HG03378 (cell line): ENCODE measurements at regions not wholly inside any gene's neighbourhood (a gene's known extent, or its start where the extent isn't known, plus 50 kb on each side); places are given as distances from the start of the nearest gene placed in this dataset.
"Not testable (repeated sequence)": the region's sequence is repeated elsewhere in the genome, so short reads cannot be mapped to it uniquely, and the experiment has no call there.

Experiments
- ATAC-seq: cut with Tn5 transposase; IDR thresholded peaks from one replicate; pipeline ENCODE4 v1.9.1; 2021; ENCODE audit warnings: mild to moderate bottlenecking, moderate library complexity; ENCODE audit not compliant: unreplicated experiment

GRCh38 chr3:81068546-81068945 is 692.9 kb downstream of the GBE1 start:
- ATAC-seq, result no peak

- no peak for ATAC-seq
These were observed 697.5 kb downstream of the GBE1 start for GRCh38 chr3:81063896-81064295.

GRCh38 chr3:81051133-81051532 is 710.3 kb downstream of the GBE1 start:
- ATAC-seq, result not testable (repeated sequence)

- ATAC-seq, result no peak
These were observed 713.3 kb downstream of the GBE1 start for GRCh38 chr3:81048058-81048665.

GRCh38 chr3:81045976-81046375 is 715.5 kb downstream of the GBE1 start:
- ATAC-seq, result no peak

GRCh38 chr3:81045246-81045645 is 716.2 kb downstream of the GBE1 start:
- ATAC-seq, result no peak

- ATAC-seq, result no peak
These were observed 717.7 kb downstream of the GBE1 start for GRCh38 chr3:81043660-81044199.

- no peak for ATAC-seq
These were observed 718.4 kb downstream of the GBE1 start for GRCh38 chr3:81043009-81043408.

- ATAC-seq, result no peak
These were observed 720.1 kb downstream of the GBE1 start for GRCh38 chr3:81041331-81041730.

- ATAC-seq, result no peak
These were observed 721.3 kb downstream of the GBE1 start for GRCh38 chr3:81040107-81040506.

- no peak for ATAC-seq
These were observed 727.8 kb downstream of the GBE1 start for GRCh38 chr3:81033684-81034083.

GRCh38 chr3:81033185-81033584 is 728.3 kb downstream of the GBE1 start:
- no peak for ATAC-seq

- ATAC-seq, result no peak
These were observed 731.6 kb downstream of the GBE1 start for GRCh38 chr3:81029861-81030260.

- ATAC-seq, result no peak
These were observed 734.1 kb downstream of the GBE1 start for GRCh38 chr3:81027344-81027743.

GRCh38 chr3:81024560-81024959 is 736.9 kb downstream of the GBE1 start:
- no peak for ATAC-seq

- ATAC-seq, result no peak
These were observed 739.1 kb downstream of the GBE1 start for GRCh38 chr3:81022339-81022738.

- ATAC-seq, result no peak
These were observed 748.1 kb downstream of the GBE1 start for GRCh38 chr3:81013360-81013759.

- ATAC-seq, result no peak
These were observed 755.5 kb downstream of the GBE1 start for GRCh38 chr3:81005992-81006391.

GRCh38 chr3:81003817-81004216 is 757.6 kb downstream of the GBE1 start:
- no peak for ATAC-seq

- no peak for ATAC-seq
These were observed 758.3 kb downstream of the GBE1 start for GRCh38 chr3:81003008-81003645.

- ATAC-seq, result no peak
These were observed 762.0 kb downstream of the GBE1 start for GRCh38 chr3:80999481-80999880.

- ATAC-seq, result no peak
These were observed 763.4 kb downstream of the GBE1 start for GRCh38 chr3:80998022-80998421.

- no peak for ATAC-seq
These were observed 763.8 kb downstream of the GBE1 start for GRCh38 chr3:80997622-80998021.
